Naive thymus-derived CD4-positive, alpha-beta T cell (primary cell): ENCODE measurements at regions not wholly inside any gene's neighbourhood (a gene's known extent, or its start where the extent isn't known, plus 50 kb on each side); places are given as distances from the start of the nearest gene placed in this dataset.

Experiments
- ATAC-seq: fragments of 150-1000 bp; cut with Tn5 transposase; 2 replicates; pipeline ENCODE4 v1.10.0; 2021; ENCODE audit warnings: mild to moderate bottlenecking, moderate library complexity
- CTCF ChIA-PET: fragments of 350-600 bp; sonication (Branson Sonifier 250); formaldehyde crosslinking; loops from one replicate; lab custom pipeline; 2021; ENCODE audit warnings: antibody characterized with exemption; lab: Charles Lee
- POLR2A ChIA-PET: fragments of 350-600 bp; sonication (Branson Sonifier 250); formaldehyde crosslinking; loops from one replicate; lab custom pipeline; 2021; ENCODE audit warnings: antibody characterized with exemption, inconsistent platforms; lab: Charles Lee
- DNase-seq, 9 donors: peaks; one replicate each; pipeline versions ENCODE4 v3.0.0 to v3.0.0-alpha.2; 2020 to 2022; ENCODE audit warnings: mixed read lengths in 1 of 9
- H3K27ac ChIP-seq: one replicate; pipeline ENCODE4 v1.7.0; 2013; ENCODE audit warnings: mild to moderate bottlenecking, low read depth, low read length, moderate library complexity
- H3K27me3 ChIP-seq, 2 donors: one replicate each; pipeline ENCODE4 v1.7.0; 2013; ENCODE audit warnings: low read length in 2 of 2, mild to moderate bottlenecking in 2 of 2, moderate library complexity in 2 of 2; ENCODE audit not compliant: control insufficient read depth in 2 of 2, insufficient read depth in 2 of 2
- H3K36me3 ChIP-seq, 3 experiments: 1 replicate in 2 of 3; 2 replicates in 1 of 3; pipeline ENCODE4 v1.7.0; 2013; ENCODE audit warnings: low read length in 3 of 3, mild to moderate bottlenecking in 3 of 3, moderate library complexity in 1 of 3; ENCODE audit not compliant: insufficient read depth in 3 of 3, control insufficient read depth in 2 of 3
- H3K4me1 ChIP-seq, 2 donors: one replicate each; pipeline ENCODE4 v1.7.0; 2013; ENCODE audit warnings: low read length in 2 of 2, mild to moderate bottlenecking in 2 of 2, moderate library complexity in 1 of 2; ENCODE audit not compliant: control insufficient read depth in 2 of 2, insufficient read depth in 2 of 2
- H3K4me3 ChIP-seq: 2 replicates; pipeline ENCODE4 v1.7.0; 2013; ENCODE audit warnings: mild to moderate bottlenecking, low read length
- H3K9me3 ChIP-seq, 3 experiments: 1 replicate in 2 of 3; 2 replicates in 1 of 3; pipeline ENCODE4 v1.7.0; 2013; ENCODE audit warnings: low read length in 3 of 3; ENCODE audit not compliant: control insufficient read depth in 2 of 3
- H3K27ac Mint-ChIP-seq, 9 donors: one replicate each; pipeline ENCODE4 v1.8.0; 2020 to 2022; ENCODE audit warnings: mixed read lengths in 9 of 9, mild to moderate bottlenecking in 8 of 9, moderate library complexity in 5 of 9, inconsistent platforms in 2 of 9
- H3K27me3 Mint-ChIP-seq, 5 donors: one replicate each; pipeline ENCODE4 v1.8.0; 2021 to 2022; ENCODE audit warnings: mixed read lengths in 5 of 5, mild to moderate bottlenecking in 1 of 5
- H3K36me3 Mint-ChIP-seq, 5 donors: one replicate each; pipeline ENCODE4 v1.8.0; 2020 to 2022; ENCODE audit warnings: mixed read lengths in 5 of 5, mild to moderate bottlenecking in 3 of 5, inconsistent platforms in 1 of 5
- H3K4me1 Mint-ChIP-seq, 7 donors: one replicate each; pipeline ENCODE4 v1.8.0; 2020 to 2022; ENCODE audit warnings: mixed read lengths in 7 of 7, mild to moderate bottlenecking in 3 of 7, inconsistent platforms in 1 of 7
- H3K4me3 Mint-ChIP-seq, 10 donors: one replicate each; pipeline ENCODE4 v1.8.0; 2020 to 2022; ENCODE audit warnings: mild to moderate bottlenecking in 10 of 10, mixed read lengths in 10 of 10, moderate library complexity in 6 of 10, inconsistent platforms in 2 of 10
- H3K9me3 Mint-ChIP-seq, 11 donors: one replicate each; pipeline ENCODE4 v1.8.0; 2020 to 2022; ENCODE audit warnings: mixed read lengths in 11 of 11, mild to moderate bottlenecking in 4 of 11, inconsistent platforms in 1 of 11, moderate library complexity in 1 of 11
- intact Hi-C, 2 donors: fragments of 100-400 bp; cut with micrococcal nuclease; formaldehyde crosslinking; loops; one replicate each; pipeline ENCODE4 v1.15.1; 2023

DNA sequence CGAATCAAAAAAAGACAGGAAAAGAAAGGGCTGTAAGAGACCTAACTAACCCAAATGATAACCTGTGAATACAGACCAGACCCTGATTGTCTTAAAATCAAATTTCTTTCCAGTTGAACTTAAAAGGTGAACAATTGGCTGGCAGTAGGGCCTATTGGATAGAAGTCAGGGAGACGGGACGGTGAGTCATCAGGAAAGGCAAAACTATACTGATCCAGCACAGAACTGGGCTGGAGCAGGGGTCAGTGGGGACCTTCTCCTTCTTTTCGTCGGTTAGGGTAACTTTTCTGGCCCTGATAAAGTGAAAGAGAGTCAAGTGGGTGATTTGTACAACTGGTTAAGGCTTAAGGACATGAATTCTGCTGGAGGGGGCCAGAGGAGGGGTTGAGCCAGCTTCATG is 84.9 kb upstream of the OTX2 start:
- peaks cover 21 to 66% (median 46%) of the 10 kb centered on the region in 5 donors for H3K27me3 Mint-ChIP-seq
- ChIA-PET POLR2A (no interaction called here), CTCF (no interaction called here)
- DNase-seq = no peak
- H3K36me3 ChIP-seq = no peaks in the 10 kb centered on the region
- no peaks in the 10 kb centered on the region for H3K27me3 ChIP-seq
- H3K4me3 Mint-ChIP-seq = no peak overlapping the region
- peaks cover 0 to 5% (median 0%) of the 10 kb centered on the region in 11 donors for H3K9me3 Mint-ChIP-seq
- H3K27ac Mint-ChIP-seq = no peak overlapping the region
- no peak for ATAC-seq
- no peak overlapping the region for H3K27ac ChIP-seq
- no peaks in the 10 kb centered on the region for H3K4me1 ChIP-seq
- no peaks in the 10 kb centered on the region for H3K9me3 ChIP-seq
- H3K4me3 ChIP-seq = no peak overlapping the region
- intact Hi-C loops = no loop called here
- no peaks in the 10 kb centered on the region for H3K36me3 Mint-ChIP-seq
- no peaks in the 10 kb centered on the region for H3K4me1 Mint-ChIP-seq

DNA sequence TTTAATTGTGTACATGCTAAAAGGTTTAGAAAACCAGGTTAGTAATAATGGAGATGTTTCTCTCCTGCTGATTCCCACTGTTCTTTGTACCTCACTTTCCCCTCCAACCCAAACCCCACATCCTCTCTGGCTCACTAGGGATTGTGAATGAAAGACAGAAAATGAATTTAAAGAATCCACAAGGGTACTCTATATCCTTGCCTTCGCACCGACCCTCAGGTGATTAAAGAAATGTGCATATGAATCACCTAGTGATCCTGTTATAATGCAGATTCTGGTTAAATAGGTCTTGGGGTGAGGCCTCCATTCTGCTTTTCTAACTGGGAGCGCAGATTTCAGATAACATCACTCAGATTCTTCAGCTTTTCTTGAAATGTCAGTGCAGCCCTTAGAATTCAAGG is 84.3 kb upstream of the OTX2 start:
- Mint-ChIP-seq H3K9me3 (peaks cover 0 to 5% (median 0%) of the 10 kb centered on the region in 11 donors), H3K27ac (no peak overlapping the region), H3K27me3 (peaks cover 23 to 63% (median 49%) of the 10 kb centered on the region in 5 donors), H3K36me3 (no peaks in the 10 kb centered on the region), H3K4me3 (no peak overlapping the region), H3K4me1 (no peaks in the 10 kb centered on the region)
- Histone ChIP-seq H3K27me3 (no peaks in the 10 kb centered on the region), H3K27ac (no peak overlapping the region), H3K36me3 (no peaks in the 10 kb centered on the region), H3K4me1 (no peaks in the 10 kb centered on the region), H3K4me3 (no peak overlapping the region), H3K9me3 (no peaks in the 10 kb centered on the region)
- no peak for DNase-seq
- POLR2A ChIA-PET = no interaction called here
- CTCF ChIA-PET = no interaction called here
- intact Hi-C loops = no loop called here
- ATAC-seq = no peak

DNA sequence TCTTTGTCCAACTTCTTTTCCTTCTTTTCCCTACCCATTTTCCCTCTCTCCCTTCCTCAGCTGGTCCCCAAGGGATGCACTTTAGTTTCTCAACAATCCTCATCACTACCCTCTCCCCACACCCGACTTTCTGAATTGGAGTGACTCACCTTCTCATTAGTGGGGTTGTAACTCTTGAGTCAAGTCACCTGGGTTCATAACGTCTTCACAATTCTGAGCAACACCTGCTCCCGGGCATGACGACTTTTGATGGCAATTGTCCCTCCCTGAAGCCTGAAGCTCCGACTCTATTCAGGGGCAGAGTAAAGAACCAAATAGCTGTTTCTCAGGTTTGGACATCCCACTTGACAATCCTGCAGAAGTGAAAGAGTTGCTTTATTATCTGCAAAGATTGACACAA is 82.7 kb upstream of the OTX2 start:
- H3K4me1 Mint-ChIP-seq = no peaks in the 10 kb centered on the region
- no peaks in the 10 kb centered on the region for H3K36me3 Mint-ChIP-seq
- no peak for DNase-seq
- POLR2A ChIA-PET = no interaction called here
- H3K36me3 ChIP-seq = no peaks in the 10 kb centered on the region
- H3K4me3 ChIP-seq = no peak overlapping the region
- peaks cover 0 to 5% (median 0%) of the 10 kb centered on the region in 11 donors for H3K9me3 Mint-ChIP-seq
- no peaks in the 10 kb centered on the region for H3K9me3 ChIP-seq
- intact Hi-C loops = no loop called here
- no peak overlapping the region for H3K4me3 Mint-ChIP-seq
- H3K4me1 ChIP-seq = no peaks in the 10 kb centered on the region
- CTCF ChIA-PET = no interaction called here
- no peak for ATAC-seq
- H3K27me3 ChIP-seq = no peaks in the 10 kb centered on the region
- no peak overlapping the region for H3K27ac Mint-ChIP-seq
- H3K27ac ChIP-seq = no peak overlapping the region
- H3K27me3 Mint-ChIP-seq = peaks cover 34 to 66% (median 54%) of the 10 kb centered on the region in 5 donors

DNA sequence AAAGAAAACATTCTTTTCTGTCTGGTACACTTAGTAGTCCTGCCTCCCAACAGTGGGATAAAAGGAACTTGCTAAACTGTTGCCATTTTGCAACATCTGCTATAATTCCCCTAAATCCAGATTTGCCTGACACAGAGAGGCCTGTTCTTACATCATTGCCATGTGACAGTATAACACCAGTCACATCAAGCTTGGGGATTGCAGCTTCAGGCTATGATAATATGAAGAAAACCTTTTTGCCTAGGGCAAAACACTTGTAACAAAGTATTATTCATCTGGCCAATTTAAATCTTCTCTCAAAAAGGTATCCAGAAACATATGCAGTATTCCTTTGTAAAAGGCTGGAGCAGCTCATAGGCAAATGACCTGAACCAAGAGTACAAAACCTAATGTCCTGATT is 80.9 kb upstream of the OTX2 start:
- ChIA-PET CTCF (no interaction called here), POLR2A (no interaction called here)
- H3K4me1 ChIP-seq = no peaks in the 10 kb centered on the region
- no peaks in the 10 kb centered on the region for H3K9me3 ChIP-seq
- Mint-ChIP-seq H3K27me3 (peaks cover 36 to 78% (median 60%) of the 10 kb centered on the region in 5 donors), H3K4me3 (no peak overlapping the region), H3K36me3 (no peaks in the 10 kb centered on the region), H3K9me3 (peaks cover 0 to 5% (median 0%) of the 10 kb centered on the region in 11 donors), H3K27ac (no peak overlapping the region), H3K4me1 (no peaks in the 10 kb centered on the region)
- DNase-seq (no peak), ATAC-seq (no peak)
- H3K36me3 ChIP-seq = no peaks in the 10 kb centered on the region
- no peak overlapping the region for H3K27ac ChIP-seq
- no peaks in the 10 kb centered on the region for H3K27me3 ChIP-seq
- no peak overlapping the region for H3K4me3 ChIP-seq
- intact Hi-C loops = no loop called here

DNA sequence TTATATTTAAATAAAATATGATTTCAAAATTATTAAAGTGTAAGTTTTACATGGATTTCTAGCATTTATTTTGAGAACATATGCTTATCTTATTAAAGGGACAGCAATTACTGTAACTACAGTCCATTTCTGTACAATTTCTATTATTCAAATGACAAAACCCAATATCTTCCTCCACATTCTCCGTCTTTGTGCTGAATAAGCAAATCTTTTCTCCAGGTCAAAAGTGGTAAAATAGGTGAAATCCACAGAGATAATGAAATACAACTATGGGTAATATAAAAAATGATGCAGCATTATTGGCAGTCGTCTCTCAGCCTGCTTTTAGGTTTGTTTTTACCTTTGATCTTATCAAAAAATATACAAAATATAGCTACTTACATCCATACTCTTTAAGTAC is 79.4 kb upstream of the OTX2 start:
- Histone ChIP-seq H3K4me1 (no peaks in the 10 kb centered on the region), H3K27ac (no peak overlapping the region), H3K27me3 (no peaks in the 10 kb centered on the region), H3K36me3 (no peaks in the 10 kb centered on the region), H3K4me3 (no peak overlapping the region), H3K9me3 (no peaks in the 10 kb centered on the region)
- Mint-ChIP-seq H3K4me1 (no peaks in the 10 kb centered on the region), H3K9me3 (peaks cover 0 to 3% (median 0%) of the 10 kb centered on the region in 11 donors), H3K27me3 (peaks cover 38 to 66% (median 53%) of the 10 kb centered on the region in 5 donors), H3K36me3 (no peaks in the 10 kb centered on the region), H3K4me3 (no peak overlapping the region), H3K27ac (no peak overlapping the region)
- ATAC-seq (no peak), DNase-seq (no peak)
- CTCF ChIA-PET = no interaction called here
- intact Hi-C loops = no loop called here
- POLR2A ChIA-PET = no interaction called here

DNA sequence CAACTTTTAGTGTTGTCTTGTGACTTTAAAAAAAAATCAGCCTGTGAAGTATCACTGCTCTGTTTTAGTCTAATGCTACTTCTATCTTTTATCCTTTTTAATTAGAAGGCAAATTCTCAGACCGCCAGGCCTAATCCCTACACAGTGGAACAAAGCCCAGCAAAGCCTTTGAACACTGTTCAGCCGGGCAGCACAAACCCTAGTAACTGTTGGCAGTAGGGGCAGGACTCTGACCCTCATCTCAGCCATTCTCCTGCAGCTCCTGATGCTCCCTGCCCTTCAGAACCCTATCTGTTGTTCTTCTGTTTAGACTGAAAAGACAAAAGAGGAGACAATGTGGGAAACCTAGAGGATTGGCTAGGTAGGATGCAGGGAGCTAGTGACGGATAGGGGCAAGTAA is 78.0 kb upstream of the OTX2 start:
- Histone ChIP-seq H3K4me1 (no peaks in the 10 kb centered on the region), H3K27ac (no peak overlapping the region), H3K9me3 (no peaks in the 10 kb centered on the region), H3K36me3 (no peaks in the 10 kb centered on the region), H3K27me3 (no peaks in the 10 kb centered on the region), H3K4me3 (no peak overlapping the region)
- intact Hi-C loops = no loop called here
- Mint-ChIP-seq H3K9me3 (peaks cover 0 to 6% (median 2%) of the 10 kb centered on the region in 11 donors), H3K27ac (no peak overlapping the region), H3K4me3 (no peak overlapping the region), H3K4me1 (no peaks in the 10 kb centered on the region), H3K27me3 (peaks cover 35 to 67% (median 58%) of the 10 kb centered on the region in 5 donors), H3K36me3 (no peaks in the 10 kb centered on the region)
- DNase-seq = no peak
- POLR2A ChIA-PET = no interaction called here
- ATAC-seq = no peak
- CTCF ChIA-PET = no interaction called here

DNA sequence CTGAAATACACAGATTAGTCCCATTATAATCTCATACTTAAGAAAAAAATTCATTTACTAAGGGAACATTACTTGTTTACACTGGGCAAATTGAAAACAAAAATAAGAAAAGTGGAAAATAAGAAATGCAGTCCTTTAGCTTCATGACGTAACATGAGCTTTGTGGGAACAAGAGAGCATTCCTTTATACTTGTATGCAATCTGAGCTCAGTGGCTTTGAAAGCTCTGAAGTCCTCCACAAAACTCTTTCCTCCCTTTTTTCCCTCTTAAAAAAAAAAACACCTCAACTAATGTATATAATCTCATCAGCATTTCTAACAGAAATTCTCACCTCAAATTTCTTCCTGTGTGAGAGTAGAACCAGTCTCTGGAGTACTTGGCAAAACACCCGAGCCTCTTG is 76.9 kb upstream of the OTX2 start:
- DNase-seq (no peak), ATAC-seq (no peak)
- Histone ChIP-seq H3K4me3 (no peak overlapping the region), H3K4me1 (no peaks in the 10 kb centered on the region), H3K27ac (no peak overlapping the region), H3K36me3 (no peaks in the 10 kb centered on the region), H3K27me3 (no peaks in the 10 kb centered on the region), H3K9me3 (no peaks in the 10 kb centered on the region)
- CTCF ChIA-PET = no interaction called here
- no peak overlapping the region for H3K27ac Mint-ChIP-seq
- H3K4me3 Mint-ChIP-seq = no peak overlapping the region
- POLR2A ChIA-PET = no interaction called here
- no peaks in the 10 kb centered on the region for H3K4me1 Mint-ChIP-seq
- intact Hi-C loops = no loop called here
- H3K9me3 Mint-ChIP-seq = peaks cover 0 to 10% (median 0%) of the 10 kb centered on the region in 11 donors
- peaks cover 30 to 62% (median 52%) of the 10 kb centered on the region in 5 donors for H3K27me3 Mint-ChIP-seq
- H3K36me3 Mint-ChIP-seq = no peaks in the 10 kb centered on the region
